ENCODE measurements at regions not wholly inside any gene's neighbourhood (a gene's known extent, or its start where the extent isn't known, plus 50 kb on each side); places are given as distances from the start of the nearest gene placed in this dataset.

DNA sequence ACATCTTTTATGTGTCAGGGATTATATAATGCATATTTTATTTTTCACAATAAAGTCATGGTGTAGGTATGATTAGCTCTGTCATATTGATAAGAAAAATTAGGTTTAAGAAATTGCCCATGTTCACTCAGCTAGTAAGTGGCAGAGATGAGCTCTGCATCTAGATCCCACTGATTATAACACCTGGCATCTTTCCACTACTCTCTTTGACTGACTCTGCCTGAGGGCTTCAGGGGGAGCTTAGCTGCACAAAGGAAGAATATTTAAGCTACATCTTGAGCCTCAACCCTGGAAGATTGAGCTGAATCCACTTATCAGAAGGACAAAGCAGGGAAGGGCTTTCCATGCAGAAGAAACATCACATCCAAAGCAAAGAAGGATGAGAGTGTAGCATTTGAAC, 190.4 kb downstream of the MIS18A start:
- no peak for DNase-seq

DNA sequence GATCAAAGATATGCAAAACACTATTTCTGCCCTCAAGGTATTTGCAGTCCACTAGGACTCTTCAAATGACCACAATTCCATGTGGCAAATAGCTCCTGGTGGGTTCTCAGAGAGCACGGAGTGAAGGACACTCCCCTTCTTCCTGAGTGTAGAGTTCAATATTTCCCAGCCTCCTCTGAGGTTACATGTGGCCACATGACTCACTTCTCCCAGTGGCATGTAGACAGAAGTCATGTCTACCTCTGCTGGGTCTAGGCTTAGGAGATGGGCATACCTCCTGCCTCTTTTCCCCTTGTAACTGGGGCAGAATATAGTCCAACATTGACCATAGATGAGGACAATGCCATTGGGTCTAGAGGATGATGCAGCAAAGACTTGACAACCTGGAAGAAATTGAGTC, 191.4 kb downstream of the MIS18A start:
- DNase-seq: no peak

DNA sequence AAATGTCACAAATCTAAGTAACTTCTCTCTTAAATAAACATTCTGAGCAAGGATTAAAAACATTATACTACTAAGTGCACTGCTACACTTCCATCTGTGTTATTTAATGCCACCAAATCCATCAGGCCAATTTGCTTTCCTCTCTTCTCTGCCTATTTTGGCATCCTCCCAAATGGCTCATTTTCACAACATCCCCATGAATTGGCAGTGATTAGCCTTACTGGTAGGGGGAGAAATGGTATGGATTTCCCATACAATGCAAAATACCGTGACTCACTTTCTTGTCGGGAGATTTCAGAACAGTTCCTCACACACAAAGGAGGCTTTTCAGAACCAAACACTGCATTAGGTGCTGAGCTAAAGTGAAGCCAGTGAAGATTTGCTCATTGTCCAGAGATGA, 195.7 kb downstream of the MIS18A start:
- no peak for DNase-seq

DNA sequence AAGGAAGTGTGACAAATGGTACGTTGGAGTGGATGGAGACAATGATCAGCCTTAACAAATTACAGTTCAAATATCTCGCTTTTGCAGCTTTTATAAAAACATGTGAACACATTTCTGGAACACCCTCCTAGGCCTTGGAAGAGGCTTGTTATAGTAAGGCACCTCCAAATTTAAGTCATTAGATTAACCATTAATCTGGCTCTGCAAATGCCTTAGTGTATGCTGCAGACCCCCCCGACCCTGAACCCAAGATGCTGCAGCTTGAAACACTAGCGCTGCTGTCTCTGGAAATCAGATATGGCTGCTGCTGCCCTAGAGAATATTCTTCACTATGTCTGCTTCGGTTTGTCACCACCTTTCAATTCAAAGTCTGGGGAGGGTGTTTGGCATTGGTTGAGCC, 196.4 kb downstream of the MIS18A start:
- no peak for DNase-seq

DNA sequence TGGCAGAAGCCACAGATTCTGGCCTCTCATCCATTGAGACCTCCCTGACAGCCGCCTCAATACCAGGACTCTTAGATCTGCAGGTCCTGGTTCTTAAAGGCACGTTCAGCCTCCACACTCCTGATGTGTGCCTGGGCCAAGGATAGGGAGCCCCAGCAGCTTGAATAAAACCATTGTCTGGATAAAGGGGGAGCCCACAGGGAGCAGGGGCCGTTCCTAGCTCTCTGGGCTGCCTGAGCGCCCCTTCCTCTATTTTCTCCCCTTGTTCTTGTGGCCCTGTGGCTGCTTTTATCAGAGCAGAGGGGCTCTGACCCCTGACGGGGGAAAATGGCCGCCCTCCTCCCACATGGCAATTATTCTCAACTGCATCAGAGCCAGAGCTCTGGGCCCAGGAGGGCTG, 200.8 kb downstream of the HUNK start:
- no peak for DNase-seq

DNA sequence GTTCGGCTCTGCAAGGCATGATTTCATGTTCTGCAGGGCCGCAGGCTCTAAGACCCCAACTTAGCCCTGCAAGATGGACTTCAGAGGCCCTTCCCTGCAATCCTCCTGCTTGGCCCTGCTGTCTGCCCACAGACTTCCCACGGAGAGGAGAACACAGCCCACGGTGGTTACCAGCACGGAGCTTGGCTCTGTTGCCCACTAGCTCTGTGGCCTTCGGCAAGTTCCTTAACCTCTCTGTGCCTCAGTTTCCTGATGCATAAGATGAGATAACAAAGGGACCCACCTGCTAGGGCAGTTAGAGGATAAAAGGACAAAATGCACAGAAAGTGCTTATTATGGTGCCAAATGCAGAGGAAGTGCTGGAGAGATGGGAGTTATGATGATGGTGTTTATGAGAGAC, 200.4 kb downstream of the HUNK start:
- no peak for DNase-seq

DNA sequence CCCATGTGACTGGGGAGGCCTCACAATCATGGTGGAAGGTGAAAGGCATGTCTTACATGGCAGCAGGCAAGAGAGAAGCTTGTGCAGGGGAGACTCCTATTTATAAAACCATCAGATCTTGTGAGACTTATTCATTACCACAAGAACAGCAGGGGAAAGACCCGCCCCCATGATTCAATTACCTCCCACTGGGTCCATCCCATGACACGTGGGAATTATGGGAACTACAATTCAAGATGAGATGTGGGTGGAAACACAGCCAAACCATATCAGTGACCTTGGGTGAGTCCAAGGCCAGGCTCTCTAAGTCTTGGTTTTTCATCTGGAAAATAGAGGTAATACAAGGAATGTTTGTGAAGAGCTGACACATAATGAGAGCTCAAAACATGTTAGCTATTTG, 198.8 kb downstream of the HUNK start:
- DNase-seq: peak; percentile 7 to 25 (median 13)

DNA sequence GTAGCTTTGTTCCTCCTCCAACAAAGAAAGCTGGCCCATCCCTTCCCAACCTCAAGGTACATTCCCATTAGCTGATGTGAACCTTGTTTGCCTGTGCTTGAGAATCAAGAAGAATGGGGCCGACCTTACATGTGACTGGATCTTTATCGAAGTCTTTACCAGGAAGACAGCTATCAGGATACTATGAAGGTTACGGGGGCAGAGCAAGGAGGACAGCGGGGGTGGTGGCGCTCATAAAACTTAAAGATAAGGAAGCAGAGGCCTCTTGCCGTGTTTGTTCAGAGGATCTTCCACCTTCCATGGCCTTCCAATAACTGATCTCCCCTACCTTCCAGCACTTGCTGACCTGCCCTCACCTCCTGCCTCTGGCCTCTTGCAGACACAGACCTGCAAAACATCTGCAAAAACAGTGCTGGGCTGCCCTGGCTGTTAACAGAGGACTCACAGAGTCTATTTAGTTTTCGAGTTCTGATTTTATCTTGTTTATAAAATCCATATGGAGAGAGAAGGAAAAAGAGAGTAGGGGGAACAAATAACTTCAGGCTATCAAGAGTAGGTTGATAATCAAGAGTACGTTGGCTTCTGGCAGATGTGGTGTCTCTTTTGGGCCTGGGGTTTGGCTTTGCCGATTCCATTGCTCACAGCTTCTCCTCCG, 198.0 kb downstream of the HUNK start:
- no peak for DNase-seq

DNA sequence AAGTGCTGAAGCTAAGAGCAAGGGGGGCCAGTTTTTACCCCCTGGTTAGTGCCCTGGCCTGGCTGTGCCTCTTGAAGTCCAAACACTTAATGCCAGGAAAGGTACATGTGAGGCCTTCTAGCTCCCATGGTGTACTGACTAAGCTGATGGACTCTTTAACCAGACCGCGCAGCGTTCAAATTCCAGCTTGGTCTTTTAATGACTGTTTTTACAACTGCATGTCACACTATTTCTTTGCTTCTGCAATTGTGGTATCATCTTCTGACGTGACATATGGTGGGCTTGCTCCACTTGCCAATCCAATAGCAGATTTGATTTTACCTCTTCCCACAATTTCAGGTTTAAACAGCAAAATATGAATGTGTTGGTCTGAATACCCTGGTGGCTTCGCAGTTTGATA, 197.3 kb downstream of the HUNK start:
- DNase-seq: no peak

DNA sequence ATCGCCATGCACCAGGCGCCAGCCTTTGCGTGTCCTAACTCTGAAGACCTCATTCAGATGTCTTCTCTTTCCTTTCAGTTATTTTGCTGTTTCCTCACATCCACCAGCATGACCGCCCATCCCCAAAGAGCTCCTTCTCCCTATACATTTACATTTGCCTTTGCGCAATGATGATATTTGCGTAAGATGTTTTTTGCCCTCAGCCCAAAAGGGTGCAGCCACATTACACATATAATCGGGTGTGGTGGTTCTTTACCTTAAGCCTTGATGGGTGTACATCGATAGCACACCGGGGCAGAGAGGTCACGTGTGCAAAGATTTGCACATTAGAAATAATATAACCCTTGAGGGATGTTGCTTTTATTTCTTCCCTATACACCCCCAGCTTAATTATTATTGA, 192.8 kb downstream of the HUNK start:
- no peak for DNase-seq

DNA sequence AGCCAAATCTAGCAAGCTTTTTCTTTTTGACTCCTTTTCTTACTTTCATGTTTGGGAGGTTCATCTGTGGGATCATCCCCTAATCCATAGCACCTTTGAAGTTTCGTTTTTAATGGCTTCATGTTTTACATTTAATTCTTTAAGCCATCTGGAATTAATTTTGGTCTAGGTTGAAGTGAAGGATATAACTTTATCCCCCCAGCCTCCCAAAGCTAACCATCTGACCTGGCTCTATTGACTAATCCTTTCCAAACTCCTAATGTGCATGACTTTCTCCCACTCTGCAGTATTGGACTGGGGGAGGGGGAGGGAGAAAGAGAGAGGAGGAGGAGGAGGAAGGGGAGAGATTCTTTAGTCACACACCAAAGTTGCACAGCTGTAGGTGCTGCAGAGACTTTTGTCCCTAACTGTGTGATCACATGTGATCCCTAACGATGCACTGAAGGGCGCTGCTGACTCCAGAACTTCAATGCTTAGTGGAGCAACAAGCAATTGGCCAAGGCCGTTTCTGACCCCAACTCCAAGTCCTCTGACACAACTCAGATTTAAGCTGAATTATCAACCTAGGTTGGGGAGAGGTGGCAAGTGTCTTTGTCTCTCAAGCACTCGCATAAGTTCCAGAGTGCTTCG, 191.6 kb downstream of the HUNK start:
- DNase-seq: no peak

DNA sequence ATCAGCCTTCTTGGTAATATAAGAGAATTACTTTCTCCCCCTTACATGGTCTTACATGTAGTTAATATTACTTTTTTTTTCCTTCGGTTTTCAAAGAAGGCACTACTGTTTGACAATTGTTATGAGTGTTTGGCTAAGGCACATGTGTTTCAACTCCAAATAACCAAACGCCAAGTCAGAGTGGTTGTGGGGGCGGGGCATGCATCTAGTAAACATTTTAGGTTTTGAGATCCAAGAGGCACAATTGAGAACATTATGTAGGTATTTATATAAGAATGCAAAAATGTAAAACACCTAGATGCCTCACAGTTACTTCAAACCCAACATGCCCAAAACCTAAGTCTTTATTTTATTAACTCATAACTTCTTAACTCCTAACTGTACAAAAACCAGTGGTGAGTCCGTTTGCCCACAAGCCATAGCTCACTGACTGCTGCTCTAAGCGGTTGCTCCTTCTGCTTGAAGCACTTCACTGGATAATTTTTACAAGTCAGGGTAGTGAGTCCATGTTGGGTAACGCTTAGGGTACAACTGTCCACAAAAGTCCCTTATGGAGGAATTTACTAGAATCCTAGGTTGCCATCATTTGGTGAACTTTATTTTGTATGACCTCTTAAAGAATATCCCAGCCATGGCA, 189.9 kb downstream of the HUNK start:
- DNase-seq: no peak

DNA sequence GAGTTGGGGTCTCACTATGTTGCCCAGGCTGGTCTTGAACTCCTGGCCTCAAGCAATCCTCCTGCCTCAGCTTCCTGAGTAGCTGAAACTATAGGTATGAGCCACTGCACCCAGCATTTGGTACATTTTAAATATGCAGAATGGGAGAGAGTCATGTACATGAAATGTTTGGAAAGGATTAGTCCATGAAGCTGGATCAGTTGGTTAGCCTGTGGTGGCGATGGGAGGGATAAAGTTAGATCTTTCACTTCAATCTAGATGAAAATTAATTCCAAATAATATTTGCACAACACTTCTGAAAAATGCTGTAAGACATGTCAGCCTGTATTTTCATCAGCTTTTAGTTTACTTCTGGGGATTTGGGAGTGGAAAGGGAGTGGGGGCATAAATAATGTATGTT, 188.9 kb downstream of the HUNK start:
- DNase-seq: no peak

DNA sequence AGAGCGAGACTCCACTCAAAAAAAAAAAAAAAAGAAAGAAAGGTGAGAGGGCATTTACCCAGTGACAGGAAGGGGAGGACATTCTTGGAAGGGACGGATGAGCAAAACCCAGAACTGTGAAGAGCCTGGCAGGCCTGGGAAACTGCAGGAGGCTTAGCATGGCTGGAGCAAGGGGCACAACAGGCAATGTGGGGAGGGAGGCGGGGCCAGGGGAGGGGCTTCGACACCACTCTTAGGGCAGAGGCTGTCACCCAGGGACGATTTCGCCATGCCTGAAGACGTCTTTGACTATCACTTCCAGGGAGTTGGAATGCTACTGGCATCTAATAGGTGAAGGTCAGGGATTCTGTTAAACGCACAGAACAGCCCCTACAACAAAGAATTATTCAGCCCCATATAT, 184.0 kb downstream of the HUNK start:
- DNase-seq: no peak

DNA sequence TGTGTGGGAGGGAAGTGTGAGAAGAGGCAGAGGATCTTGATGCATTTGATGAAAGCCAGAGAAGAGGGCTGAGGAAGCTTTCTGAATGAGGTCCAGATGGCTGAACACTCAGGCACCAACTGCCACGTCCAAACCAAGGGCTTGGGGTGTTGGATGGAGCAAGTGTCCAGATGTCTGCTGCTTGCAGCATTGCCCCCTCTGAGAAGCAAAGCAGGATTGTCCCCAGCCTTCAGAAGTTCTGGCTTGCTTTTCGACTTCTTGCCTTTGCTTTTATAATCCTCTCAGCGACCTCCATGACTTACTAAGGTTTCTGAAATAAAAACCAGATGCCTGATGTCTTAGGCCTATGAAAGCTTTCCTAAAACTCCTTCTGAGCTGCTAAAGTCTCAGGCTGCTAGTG, 182.5 kb downstream of the HUNK start:
- no peak for DNase-seq

All from suppressor macrophage treated with lipopolysaccharide for 1 hour (primary cell).